GM19025 (cell line): ENCODE measurements at regions not wholly inside any gene's neighbourhood (a gene's known extent, or its start where the extent isn't known, plus 50 kb on each side); places are given as distances from the start of the nearest gene placed in this dataset.
"Not testable (repeated sequence)": the region's sequence is repeated elsewhere in the genome, so short reads cannot be mapped to it uniquely, and the experiment has no call there.

ENCODE experiments used
- ATAC-seq: cut with Tn5 transposase; IDR thresholded peaks from one replicate; pipeline ENCODE4 v1.9.1; 2021; ENCODE audit warnings: mild to moderate bottlenecking, low read depth, moderate library complexity; ENCODE audit not compliant: unreplicated experiment

DNA sequence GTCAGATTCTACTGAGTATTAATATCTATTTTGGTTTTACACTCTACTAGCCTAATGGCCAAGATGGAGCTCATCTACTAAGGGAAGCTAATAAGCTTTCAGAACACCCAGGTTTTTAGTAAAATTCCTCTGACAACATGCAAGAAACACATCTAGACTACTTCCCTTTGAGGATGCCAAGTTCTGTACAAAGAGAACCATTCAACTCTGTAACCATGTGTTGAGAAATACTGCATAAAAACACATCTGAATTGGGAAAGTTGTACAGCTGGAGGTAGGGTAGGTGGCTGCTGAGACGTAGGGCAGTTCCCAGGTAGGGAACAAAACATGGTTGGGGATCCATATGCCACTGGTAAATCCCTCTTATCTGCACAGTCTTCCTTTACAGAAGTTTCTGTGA, 66.2 kb downstream of the SC5D start:
- no peak for ATAC-seq

DNA sequence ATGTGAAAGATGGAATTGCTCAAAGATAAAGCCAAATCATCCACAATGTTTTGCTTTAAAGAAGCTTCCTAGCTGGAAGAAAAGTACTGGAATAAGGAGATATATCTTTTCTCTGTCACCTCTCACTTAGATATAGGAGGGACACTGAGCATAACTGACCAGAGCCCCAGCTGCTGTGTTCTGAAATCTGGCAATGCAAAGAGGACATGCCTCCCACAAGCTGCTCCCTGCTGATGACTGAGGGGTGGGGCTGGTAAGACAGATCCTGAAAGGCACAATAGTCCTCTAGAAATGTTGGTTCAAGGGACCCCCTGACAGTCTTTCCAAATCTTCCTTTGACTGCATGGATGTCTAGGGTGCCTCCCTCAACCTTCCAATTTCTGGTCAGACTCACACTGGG, 67.0 kb downstream of the SC5D start:
- no peak for ATAC-seq

DNA sequence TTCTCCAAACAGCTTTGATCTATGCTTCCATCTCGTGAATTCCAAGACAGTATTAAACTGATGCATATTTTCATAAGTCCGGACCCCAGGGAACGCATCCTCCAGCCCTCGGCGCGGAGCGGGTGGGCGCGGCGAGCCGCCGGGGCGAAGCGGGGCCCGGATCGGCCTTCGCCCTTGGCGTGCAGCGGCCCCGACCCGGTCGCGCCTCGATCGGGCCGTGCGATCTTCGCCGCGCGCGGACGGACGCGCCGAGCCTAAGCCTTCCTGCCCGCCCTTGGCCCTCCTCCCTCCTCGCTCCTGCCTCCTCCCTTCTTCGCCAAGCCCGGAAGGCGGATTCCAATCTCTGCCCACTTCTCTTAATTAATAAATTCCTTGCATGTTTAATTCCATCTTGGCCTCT, 70.4 kb downstream of the SC5D start:
- ATAC-seq, result not testable (repeated sequence)

DNA sequence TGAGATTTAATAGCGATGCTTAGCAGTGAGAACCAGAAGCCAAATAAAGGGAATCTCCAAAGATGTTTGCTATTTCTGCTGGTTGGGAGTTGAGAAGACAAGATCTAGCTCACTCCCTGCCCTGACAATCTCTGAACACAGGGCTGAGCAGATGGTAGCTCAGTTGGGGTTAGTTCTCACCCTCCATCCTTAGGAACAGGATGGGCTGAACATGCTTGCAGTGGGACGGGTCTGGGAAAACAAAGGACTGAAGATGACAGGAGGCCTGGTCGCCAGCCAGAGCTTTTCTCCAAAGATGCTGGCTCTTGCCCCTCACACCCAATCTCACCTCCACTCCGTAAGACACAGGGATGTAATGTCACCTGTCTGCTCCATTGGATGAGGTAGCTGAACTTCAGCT, 72.7 kb downstream of the SC5D start:
- no peak for ATAC-seq

DNA sequence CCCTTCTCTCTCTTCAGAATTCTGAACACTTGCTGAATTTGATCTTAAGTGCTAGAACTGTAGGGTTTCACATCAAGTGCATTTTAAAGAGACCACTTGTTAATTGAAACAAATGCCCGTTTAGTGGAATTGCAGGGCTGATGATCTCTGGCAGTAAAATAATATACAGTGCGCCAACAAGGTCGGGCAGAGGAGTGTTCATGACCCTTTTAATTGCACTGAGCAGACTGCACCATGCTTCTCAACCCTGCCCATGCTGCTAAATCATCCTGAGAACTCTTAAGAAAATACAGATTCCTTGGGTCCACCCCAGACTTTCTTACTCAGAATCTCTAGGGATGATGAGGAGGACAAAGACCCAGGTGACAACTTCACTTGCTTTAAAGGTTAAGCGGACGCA, 73.5 kb downstream of the SC5D start:
- ATAC-seq, result no peak

DNA sequence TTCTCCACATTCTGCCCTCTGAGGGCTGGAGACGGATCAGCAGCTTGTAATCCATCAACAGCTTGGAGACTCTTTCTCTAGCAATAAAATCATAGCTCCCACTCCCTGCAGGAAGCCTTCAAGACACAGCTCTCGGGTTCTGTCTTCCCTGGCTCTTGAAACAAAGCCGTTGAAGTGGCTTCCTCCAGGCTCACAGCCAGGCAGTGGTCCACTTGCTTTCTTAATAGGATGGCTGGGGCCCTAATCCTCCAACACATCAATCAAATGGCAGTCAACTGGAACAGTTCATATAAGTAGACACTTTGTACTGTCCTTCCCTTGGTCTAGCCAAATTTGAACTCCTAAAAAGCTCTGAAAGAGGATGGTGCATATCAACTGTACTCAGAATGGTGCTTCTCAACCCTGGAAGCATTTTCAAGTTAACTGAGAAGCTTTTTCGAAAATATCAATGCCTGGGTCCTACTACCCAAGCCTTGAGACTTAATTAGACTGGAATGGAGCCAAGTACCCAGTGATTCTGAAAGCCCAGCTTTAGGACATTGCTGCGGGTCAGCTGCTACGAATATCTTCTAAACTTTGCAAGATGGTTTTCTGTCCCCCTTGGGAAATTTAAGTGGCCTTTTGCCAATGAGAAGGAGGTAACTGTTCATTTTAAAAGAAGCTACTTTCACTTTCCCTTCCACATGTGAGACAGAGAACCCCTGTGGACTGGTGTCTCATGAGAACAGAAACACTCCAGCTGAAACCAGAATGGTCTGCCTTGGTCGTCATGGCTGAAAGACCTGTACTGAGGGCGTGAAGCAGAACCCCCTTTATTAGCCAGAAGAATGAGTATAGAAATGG, 74.7 kb downstream of the SC5D start:
- peak; percentile 81 for ATAC-seq

DNA sequence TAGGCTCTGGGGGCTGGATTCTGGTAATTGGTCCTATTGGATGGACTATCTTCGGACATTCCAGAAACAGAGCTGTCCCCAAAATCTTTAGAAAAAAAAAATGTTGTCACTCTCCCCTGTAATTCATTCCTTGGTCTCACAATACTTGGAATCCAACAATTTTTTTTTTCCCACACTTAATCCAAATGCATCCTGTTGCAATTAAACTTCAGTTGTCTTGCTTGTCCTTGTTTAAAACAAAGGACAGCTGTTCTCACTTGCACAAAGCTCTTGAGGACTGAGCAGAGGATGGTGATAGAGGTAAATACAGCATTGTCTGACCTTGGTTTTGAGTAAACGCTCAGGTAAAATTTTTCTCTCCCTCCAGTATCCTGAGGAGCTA, 75.3 kb downstream of the SC5D start:
- ATAC-seq, result no peak

DNA sequence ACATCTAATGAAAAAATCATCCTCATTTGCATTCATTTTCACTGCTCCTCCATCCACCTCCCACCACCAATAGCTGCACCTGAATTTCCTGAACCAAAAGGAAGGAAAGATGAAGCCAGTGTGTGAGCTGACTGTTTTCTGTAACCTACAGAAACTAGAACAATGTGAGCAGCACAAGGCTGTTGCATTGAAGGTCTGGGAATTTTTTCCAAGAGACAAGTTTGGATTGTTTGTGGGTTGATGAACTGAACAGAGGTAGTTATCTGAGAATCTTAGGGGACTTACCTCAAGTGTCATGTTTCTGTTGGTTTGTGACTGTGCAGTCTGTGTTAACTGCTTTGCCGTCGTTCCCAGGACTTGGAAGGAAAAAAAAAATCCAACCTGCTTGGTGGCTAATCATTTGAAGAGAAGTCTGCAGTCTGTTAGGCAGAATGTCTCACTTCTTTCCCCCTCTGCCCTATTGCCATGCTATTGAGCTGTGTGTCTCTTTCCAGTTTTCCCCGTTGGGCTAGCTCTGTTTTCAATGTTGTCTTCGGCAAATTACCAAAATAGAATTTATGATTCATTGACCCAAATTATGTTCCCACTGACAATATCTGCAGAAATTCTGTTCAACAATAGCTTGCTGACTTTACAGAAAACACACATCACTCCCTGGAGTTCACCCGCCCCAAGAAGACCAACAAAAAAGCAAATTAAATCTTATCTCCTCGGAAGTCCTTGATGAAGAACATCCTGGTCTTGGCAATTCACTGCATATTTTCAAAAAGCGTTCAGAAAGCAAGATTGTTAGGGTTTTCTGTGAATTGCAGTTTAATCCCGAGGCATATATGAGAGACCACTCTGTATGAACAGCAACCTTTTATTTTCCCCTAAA, 76.0 kb downstream of the SC5D start:
- no peak for ATAC-seq

DNA sequence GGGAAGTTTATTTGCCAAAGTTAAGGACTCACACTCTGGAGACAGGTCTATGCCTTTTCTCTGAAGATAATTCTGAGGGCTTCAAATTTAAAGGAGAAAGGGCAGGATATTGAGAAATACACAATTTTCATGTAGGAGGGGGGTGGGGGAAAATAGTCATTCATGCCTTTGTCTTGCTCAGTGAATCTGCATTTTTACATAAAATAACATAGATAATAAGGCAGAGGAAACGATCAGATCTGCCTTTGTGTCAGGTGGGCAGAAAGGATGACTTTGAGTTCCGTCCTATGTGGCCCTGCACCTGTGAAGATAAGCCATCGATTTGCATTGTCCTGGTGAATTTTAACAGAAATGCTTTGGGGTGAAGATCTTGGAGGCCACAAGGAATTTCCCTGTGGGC, 76.8 kb downstream of the SC5D start:
- no peak for ATAC-seq

DNA sequence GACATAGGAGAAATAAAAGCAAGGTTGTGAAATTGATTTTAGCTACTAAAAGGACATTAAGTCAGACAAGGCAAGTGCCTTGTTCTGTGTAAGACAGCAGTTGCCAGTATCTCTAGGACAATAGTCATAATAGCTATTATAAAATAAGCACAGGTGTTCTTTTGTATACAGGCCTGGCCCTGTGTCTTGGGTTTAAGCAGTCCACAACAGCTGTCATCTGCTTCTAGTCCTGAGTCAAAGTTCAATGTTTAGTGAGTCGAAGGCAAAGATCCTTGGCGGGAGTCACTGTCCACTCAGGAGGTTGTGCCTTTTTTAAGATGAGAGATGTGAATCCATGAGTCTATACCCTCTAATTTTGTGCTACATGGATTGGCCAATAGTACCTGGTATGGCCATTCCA, 79.5 kb downstream of the SC5D start:
- ATAC-seq, result no peak

DNA sequence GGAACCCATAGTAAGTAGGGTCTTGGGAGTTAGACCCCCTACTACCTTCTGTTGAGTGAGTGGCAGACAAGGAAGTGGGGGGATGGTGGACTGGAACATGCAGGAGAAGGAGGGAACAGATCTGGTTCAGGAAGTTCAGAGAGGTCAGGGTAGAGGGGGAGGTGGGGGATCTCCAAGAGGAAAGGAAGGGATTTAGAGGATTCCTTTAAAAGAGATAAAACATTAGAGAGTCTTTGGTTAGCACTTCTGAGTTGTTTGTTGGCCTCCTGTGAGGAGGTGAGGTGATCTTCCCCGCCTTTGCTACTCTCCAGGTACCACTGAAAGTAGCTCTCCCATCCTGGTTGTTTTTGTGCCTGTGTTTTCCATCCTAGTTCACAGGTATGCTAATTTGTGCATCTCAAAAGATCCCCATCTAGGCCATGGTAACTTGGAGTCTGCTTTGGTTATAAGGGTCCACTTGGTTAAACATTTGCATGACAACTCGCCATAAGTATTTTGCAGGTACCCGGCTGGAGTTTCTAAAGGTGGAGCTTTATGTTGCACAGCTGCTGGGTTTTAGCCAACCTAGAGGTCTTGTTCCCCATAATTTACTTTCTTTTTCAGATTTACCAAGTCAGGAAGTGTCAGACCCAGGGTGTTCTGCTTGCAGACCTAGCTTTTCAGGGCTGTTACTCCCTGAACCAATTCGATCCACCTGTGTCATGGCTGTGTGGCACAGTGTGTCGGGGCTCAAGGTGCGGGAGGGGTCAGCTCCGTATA, 79.3 kb upstream of the SORL1 start:
- ATAC-seq, result peak; percentile 82

DNA sequence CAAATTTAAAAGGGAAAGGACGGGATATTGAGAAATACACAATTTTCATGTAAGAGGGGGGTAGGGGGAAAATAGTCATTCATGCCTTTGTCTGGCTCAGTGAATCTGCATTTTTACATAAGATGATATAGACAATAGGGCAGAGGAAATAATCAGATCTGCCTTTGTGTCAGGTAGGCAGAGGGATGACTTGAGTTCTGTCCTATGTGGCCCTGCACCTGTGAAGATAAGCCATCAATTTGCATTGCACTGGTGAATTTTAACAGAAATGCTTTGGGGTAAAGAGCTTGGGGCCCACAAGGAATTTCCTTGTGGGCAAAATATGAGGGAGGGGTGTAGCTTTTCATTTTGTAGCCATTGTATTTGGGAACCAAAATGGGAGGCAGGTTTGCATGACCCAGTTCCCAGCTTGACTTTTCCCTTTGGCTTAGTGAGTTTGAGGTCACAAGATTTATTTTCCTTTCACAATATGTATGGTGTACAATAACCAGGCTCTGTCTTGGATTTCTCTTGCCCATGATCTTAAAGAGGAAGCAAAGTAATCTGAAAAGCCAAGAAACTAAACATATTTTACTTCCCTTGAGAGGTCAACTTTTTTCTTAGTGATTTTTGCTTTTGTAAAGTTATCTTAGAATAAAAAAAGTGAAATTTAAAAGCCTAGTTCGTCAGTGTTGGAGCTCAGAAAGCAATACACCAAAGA, 77.7 kb upstream of the SORL1 start:
- ATAC-seq, result no peak

DNA sequence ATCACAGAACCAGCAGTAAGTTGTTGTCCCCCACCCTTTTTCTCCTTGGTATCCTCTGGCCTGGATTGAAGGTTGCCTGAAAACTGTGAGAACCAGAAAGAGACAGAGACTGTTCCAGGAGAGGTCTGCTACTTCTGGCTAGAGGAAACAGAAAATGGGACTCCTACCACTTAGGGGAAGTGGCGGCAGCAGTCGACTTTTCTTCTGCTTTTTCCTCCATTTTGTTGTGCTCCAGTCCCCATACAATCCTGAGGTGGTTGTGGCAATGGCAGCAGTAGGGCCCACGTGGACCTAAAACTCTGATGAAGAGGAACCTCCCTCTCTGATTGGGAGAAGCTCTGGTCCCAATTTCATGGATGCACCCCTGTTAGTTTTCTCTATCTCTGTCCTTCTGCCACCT, 76.0 kb upstream of the SORL1 start:
- ATAC-seq, result no peak

DNA sequence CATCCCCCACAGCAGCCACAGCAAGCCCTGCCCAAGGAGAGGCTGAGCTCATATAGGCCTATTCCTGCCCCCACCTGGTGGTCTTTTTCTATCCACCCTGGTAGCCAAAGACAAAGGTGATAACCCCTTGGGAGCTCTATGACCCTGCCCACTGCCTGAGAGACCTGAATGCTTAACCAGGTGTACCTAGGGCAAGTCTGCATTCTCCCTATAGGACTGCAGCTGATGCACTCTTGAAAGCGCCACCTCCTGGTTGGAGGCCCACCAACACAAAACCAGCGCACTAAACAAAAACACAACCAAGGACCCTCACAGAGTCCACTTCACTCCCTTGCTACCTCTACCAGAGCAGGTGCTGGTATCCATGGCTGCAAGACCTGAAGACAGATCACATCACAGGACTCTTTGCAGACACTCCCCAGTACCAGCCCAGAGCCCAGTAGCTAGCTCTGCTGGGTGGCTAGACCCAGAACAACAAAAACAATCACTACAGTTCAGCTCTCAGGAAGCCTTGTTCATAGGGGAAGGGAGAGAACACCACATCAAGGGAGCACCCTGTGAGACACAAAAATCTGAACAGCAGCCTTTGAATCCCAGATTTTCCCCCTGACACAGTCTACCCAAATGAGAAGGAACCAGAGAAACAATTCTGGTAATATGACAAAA, 72.8 kb upstream of the SORL1 start:
- ATAC-seq, result not testable (repeated sequence)

DNA sequence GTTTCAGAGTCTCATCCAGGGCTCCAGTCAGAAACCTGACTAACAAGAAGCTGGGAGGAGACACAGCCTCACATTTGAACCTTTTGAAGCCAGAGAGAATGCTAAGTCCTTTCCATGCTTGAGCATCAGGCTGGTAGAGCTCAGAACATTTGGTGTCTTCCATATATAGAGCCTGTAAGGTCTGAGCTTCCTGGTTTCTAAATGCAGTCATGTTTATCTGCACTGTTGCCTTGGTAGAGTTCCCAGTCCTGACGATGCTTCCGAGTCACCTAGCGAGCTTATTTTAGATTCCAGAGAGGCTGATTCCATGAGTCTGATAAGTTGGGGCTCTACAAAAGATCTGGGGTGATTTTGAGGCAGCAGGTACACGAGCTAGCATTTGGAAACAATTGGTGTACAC, 68.4 kb upstream of the SORL1 start:
- no peak for ATAC-seq

DNA sequence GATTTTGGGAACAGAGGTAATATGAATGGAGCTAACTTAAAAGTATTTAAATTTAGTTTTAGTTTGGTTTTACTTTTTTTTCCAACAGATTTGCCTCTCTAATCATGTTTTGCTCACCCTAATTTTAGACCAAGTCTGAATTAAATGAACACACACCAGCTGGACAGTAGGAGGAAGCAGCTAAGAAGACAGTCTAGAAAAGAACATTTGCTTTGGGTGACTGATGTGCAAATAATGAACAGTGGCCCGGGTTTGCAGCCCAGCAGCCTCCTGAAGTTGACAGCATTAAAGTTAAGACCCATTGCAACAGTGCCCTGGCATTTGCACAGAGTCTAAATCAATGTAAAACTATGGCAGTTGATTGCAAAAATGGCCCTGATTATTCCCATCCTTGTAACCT, 66.4 kb upstream of the SORL1 start:
- no peak for ATAC-seq
